ENCODE measurements at regions not wholly inside any gene's neighbourhood (a gene's known extent, or its start where the extent isn't known, plus 50 kb on each side); places are given as distances from the start of the nearest gene placed in this dataset.

DNA sequence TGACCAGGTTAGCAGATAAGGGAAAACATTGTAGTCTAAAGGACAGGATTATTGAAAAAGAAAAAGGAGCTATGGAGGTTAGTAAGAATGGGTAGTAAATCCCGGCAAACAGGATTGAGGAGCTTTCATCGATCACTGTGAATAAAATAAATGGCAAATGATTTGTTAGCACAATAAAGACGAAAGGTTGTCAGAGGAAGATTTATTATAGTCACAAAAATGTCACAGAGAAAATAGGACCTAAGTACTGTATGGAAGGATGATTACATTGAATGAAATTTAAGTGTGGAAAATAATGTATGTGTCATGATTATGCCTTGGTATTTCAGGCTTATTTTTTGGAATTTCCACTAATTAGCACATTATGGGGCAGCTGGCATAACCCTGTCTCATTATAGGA lies 519.2 kb upstream of the SLITRK6 start:
- no peaks in the 10 kb centered on the region for H3K9me1 ChIP-seq (ENCODE audit: control insufficient read depth, extremely low read depth, insufficient read depth, low read length)
- dilution Hi-C loops (cut with MboI; ENCODE audit: extremely low pct_ligation_motif_present, low sequenced_read_pairs): no loop called here
- H3K4me2 ChIP-seq (ENCODE audit: control insufficient read depth, extremely low read depth, insufficient read depth, low read depth, low read length): no peak overlapping the region
- no peaks in the 10 kb centered on the region for H3K9me3 ChIP-seq (ENCODE audit: control insufficient read depth, low read depth, low read length)
- H3K27me3 ChIP-seq (ENCODE audit: control insufficient read depth, extremely low read depth, insufficient read depth, low read length): no peaks in the 10 kb centered on the region
- TF ChIP-seq EZH2 (IDR thresholded peaks at IDR 0.05; ENCODE audit: low read length): no peak
- TF ChIP-seq, protein P1, sequence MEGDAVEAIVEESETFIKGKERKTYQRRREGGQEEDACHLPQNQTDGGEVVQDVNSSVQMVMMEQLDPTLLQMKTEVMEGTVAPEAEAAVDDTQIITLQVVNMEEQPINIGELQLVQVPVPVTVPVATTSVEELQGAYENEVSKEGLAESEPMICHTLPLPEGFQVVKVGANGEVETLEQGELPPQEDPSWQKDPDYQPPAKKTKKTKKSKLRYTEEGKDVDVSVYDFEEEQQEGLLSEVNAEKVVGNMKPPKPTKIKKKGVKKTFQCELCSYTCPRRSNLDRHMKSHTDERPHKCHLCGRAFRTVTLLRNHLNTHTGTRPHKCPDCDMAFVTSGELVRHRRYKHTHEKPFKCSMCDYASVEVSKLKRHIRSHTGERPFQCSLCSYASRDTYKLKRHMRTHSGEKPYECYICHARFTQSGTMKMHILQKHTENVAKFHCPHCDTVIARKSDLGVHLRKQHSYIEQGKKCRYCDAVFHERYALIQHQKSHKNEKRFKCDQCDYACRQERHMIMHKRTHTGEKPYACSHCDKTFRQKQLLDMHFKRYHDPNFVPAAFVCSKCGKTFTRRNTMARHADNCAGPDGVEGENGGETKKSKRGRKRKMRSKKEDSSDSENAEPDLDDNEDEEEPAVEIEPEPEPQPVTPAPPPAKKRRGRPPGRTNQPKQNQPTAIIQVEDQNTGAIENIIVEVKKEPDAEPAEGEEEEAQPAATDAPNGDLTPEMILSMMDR (optimal IDR thresholded peaks at IDR 0.05 in 1 of 3, IDR thresholded peaks at IDR 0.05 in 1 of 3, conservative IDR thresholded peaks at IDR 0.05 in 1 of 3; ENCODE audit: extremely low read depth in 1 of 3, insufficient read depth in 2 of 3, low read length in 3 of 3): no peak
- no peaks in the 10 kb centered on the region for H3K36me3 ChIP-seq (ENCODE audit: control insufficient read depth in 2 of 2, extremely low read depth in 1 of 2, insufficient read depth in 2 of 2, low read length in 2 of 2)
- no peak for FAIRE-seq
- no peak overlapping the region for H3K9ac ChIP-seq (ENCODE audit: control insufficient read depth, extremely low read depth, insufficient read depth, low read length)
- H3K79me2 ChIP-seq (ENCODE audit: control insufficient read depth, insufficient read depth, low read length): no peaks in the 10 kb centered on the region
- no peak for DNase-seq (ENCODE audit: low read depth, low spot score)
- no peaks in the 10 kb centered on the region for H4K20me1 ChIP-seq (ENCODE audit: control insufficient read depth, extremely low read depth, insufficient read depth, low read length)
- no peak overlapping the region for H3K4me3 ChIP-seq (ENCODE audit: control insufficient read depth in 2 of 3, extremely low read depth in 1 of 3, insufficient read depth in 2 of 3, low read depth in 1 of 3, low read length in 3 of 3)
- no peaks in the 10 kb centered on the region for H3K4me1 ChIP-seq (ENCODE audit: control insufficient read depth, extremely low read depth, insufficient read depth, low read length)
- H2AFZ ChIP-seq (ENCODE audit: control insufficient read depth, low read length): no peak overlapping the region
- H3K27ac ChIP-seq (ENCODE audit: control insufficient read depth, insufficient read depth, low read length): no peak overlapping the region

DNA sequence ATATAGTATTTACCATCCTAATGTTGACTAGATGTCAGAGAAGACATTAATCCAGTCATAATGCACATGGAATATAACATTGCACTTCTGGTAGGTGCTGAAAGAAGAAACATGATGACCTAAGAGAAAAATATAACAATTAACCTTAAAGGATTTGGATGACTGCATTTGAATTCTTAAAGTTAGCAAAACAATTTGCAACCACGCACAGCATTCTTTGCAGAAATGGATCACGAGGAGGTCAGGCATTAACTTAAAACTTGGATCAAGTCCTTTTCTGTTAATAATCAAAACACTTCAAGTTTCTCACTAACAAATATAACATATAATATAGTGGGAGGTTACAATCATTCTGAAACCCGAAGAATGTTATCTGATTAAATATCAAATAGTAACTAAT lies 525.0 kb upstream of the SLITRK6 start:
- no peaks in the 10 kb centered on the region for H4K20me1 ChIP-seq (ENCODE audit: control insufficient read depth, extremely low read depth, insufficient read depth, low read length)
- FAIRE-seq (no peak), DNase-seq (ENCODE audit: low read depth, low spot score) (no peak)
- no peak for TF ChIP-seq EZH2 (IDR thresholded peaks at IDR 0.05; ENCODE audit: low read length)
- TF ChIP-seq, protein P1 (optimal IDR thresholded peaks at IDR 0.05 in 1 of 3, IDR thresholded peaks at IDR 0.05 in 1 of 3, conservative IDR thresholded peaks at IDR 0.05 in 1 of 3; ENCODE audit: extremely low read depth in 1 of 3, insufficient read depth in 2 of 3, low read length in 3 of 3): no peak
- no peaks in the 10 kb centered on the region for H3K27me3 ChIP-seq (ENCODE audit: control insufficient read depth, extremely low read depth, insufficient read depth, low read length)
- H3K9me3 ChIP-seq (ENCODE audit: control insufficient read depth, low read depth, low read length): no peaks in the 10 kb centered on the region
- H3K4me1 ChIP-seq (ENCODE audit: control insufficient read depth, extremely low read depth, insufficient read depth, low read length): no peaks in the 10 kb centered on the region
- H2AFZ ChIP-seq (ENCODE audit: control insufficient read depth, low read length): no peak overlapping the region
- dilution Hi-C loops (cut with MboI; ENCODE audit: extremely low pct_ligation_motif_present, low sequenced_read_pairs): no loop called here
- H3K36me3 ChIP-seq (ENCODE audit: control insufficient read depth in 2 of 2, extremely low read depth in 1 of 2, insufficient read depth in 2 of 2, low read length in 2 of 2): no peaks in the 10 kb centered on the region
- no peak overlapping the region for H3K9ac ChIP-seq (ENCODE audit: control insufficient read depth, extremely low read depth, insufficient read depth, low read length)
- no peak overlapping the region for H3K4me2 ChIP-seq (ENCODE audit: control insufficient read depth, extremely low read depth, insufficient read depth, low read depth, low read length)
- no peak overlapping the region for H3K4me3 ChIP-seq (ENCODE audit: control insufficient read depth in 2 of 3, extremely low read depth in 1 of 3, insufficient read depth in 2 of 3, low read depth in 1 of 3, low read length in 3 of 3)
- H3K79me2 ChIP-seq (ENCODE audit: control insufficient read depth, insufficient read depth, low read length): no peaks in the 10 kb centered on the region
- no peak overlapping the region for H3K27ac ChIP-seq (ENCODE audit: control insufficient read depth, insufficient read depth, low read length)
- no peaks in the 10 kb centered on the region for H3K9me1 ChIP-seq (ENCODE audit: control insufficient read depth, extremely low read depth, insufficient read depth, low read length)
